ENCODE measurements at regions not wholly inside any gene's neighbourhood (a gene's known extent, or its start where the extent isn't known, plus 50 kb on each side); places are given as distances from the start of the nearest gene placed in this dataset.
A peak's percentile ranks its signal among the peaks of the same experiment; 100 is the strongest.

GRCh38 chr13:109922518-109922917, 136.1 kb upstream of the IRS2 start:
- H3K27me3 ChIP-seq (ENCODE audit: insufficient read depth), result no peaks in the 10 kb centered on the region
- H2AFZ ChIP-seq (ENCODE audit: low read depth), result no peak overlapping the region
- no peak overlapping the region for H3K4me2 ChIP-seq
- 27% methylated on average over 2 of the region's 2 CpGs for WGBS (ENCODE audit: low lambda C conversion rate)
- no peak overlapping the region for H3K4me3 ChIP-seq (ENCODE audit: low read depth in 2 of 2, low read length in 1 of 2)
- H4K20me1 ChIP-seq (ENCODE audit: insufficient read depth), result no peaks in the 10 kb centered on the region
- H3K9me2 ChIP-seq, result no peaks in the 10 kb centered on the region
- no peak for DNase-seq
- ChIA-PET CTCF (interaction anchor here (0.7 kb wide), 1 partner anchor 24 kb away, joined by 3 read pairs; no protein-coding TSS in a partner anchor), POLR2A (no interaction called here)
- H3K4me1 ChIP-seq (ENCODE audit: control insufficient read depth in 1 of 2, insufficient read depth in 2 of 2, low read depth in 1 of 2, low read length in 1 of 2), result no peaks in the 10 kb centered on the region; a peak in 1 of 4 replicates
- no peak overlapping the region for H3K27ac ChIP-seq (ENCODE audit: low read depth in 2 of 2, low read length in 1 of 2)
- peaks cover 8% of the 10 kb centered on the region for H3F3A ChIP-seq (replicated peaks; ENCODE audit: insufficient read depth)
- H3K9me3 ChIP-seq, result peaks cover 9% of the 10 kb centered on the region; the same call in 1 of the 2 replicates
- H3K79me2 ChIP-seq (ENCODE audit: insufficient read depth), result no peaks in the 10 kb centered on the region
- H3K36me3 ChIP-seq (replicated peaks in 1 of 2; ENCODE audit: control insufficient read depth in 1 of 2, insufficient read depth in 2 of 2, low read length in 1 of 2), result peaks cover 0 to 9% of the 10 kb centered on the region in 2 experiments
- H3K9ac ChIP-seq, result no peak overlapping the region
- TF ChIP-seq FOXJ3 (CRISPR knock-in tag; IDR thresholded peaks at IDR 0.05) (no peak), FOXM1 (IDR thresholded peaks at IDR 0.05; ENCODE audit: low read depth) (no peak), EP300 (IDR thresholded peaks at IDR 0.05; ENCODE audit: borderline replicate concordance in 1 of 2, low read depth in 1 of 2, low read length in 1 of 2) (peak in 1 of 2 experiments; percentile 21; a peak in 1 of 4 replicates), TEAD4 (IDR thresholded peaks at IDR 0.05; ENCODE audit: borderline replicate concordance, insufficient read depth) (no peak), RFX5 (IDR thresholded peaks at IDR 0.05; ENCODE audit: low read length) (no peak), NFIC (IDR thresholded peaks at IDR 0.05; ENCODE audit: borderline replicate concordance) (no peak; the same call in 1 of the 2 replicates), CHD2 (IDR thresholded peaks at IDR 0.05; ENCODE audit: low read length, partially characterized antibody) (no peak), SIN3A (IDR thresholded peaks at IDR 0.05; ENCODE audit: borderline replicate concordance, low read depth, low read length) (no peak), MAX (IDR thresholded peaks at IDR 0.05; ENCODE audit: low read depth) (peak; percentile 23; the same call in 1 of the 2 replicates), RXRA (IDR thresholded peaks at IDR 0.05; ENCODE audit: borderline replicate concordance, low read depth) (no peak), JUND (IDR thresholded peaks at IDR 0.05) (peak; percentile 58), TCF12 (IDR thresholded peaks at IDR 0.05) (peak; percentile 52; the same call in 1 of the 2 replicates), FOSL2 (IDR thresholded peaks at IDR 0.05; ENCODE audit: borderline replicate concordance, low read depth) (peak; percentile 77), USF1 (IDR thresholded peaks at IDR 0.05; ENCODE audit: borderline replicate concordance, low read depth) (no peak), GATA2 (CRISPR knock-in tag; IDR thresholded peaks at IDR 0.05) (no peak), MXI1 (IDR thresholded peaks at IDR 0.05; ENCODE audit: low read depth, low read length) (no peak), TAF1 (IDR thresholded peaks at IDR 0.05; ENCODE audit: borderline replicate concordance, low read depth, low read length) (no peak), SMC3 (IDR thresholded peaks at IDR 0.05; ENCODE audit: low read depth, low read length) (no peak), RAD21 (IDR thresholded peaks at IDR 0.05; ENCODE audit: low read length) (no peak), CTCF (IDR thresholded peaks at IDR 0.05) (no peak), RCOR1 (IDR thresholded peaks at IDR 0.05; ENCODE audit: low read length) (no peak), POLR2AphosphoS5 (IDR thresholded peaks at IDR 0.05; ENCODE audit: low read depth, low read length) (no peak)
- TF ChIP-seq, protein P1, sequence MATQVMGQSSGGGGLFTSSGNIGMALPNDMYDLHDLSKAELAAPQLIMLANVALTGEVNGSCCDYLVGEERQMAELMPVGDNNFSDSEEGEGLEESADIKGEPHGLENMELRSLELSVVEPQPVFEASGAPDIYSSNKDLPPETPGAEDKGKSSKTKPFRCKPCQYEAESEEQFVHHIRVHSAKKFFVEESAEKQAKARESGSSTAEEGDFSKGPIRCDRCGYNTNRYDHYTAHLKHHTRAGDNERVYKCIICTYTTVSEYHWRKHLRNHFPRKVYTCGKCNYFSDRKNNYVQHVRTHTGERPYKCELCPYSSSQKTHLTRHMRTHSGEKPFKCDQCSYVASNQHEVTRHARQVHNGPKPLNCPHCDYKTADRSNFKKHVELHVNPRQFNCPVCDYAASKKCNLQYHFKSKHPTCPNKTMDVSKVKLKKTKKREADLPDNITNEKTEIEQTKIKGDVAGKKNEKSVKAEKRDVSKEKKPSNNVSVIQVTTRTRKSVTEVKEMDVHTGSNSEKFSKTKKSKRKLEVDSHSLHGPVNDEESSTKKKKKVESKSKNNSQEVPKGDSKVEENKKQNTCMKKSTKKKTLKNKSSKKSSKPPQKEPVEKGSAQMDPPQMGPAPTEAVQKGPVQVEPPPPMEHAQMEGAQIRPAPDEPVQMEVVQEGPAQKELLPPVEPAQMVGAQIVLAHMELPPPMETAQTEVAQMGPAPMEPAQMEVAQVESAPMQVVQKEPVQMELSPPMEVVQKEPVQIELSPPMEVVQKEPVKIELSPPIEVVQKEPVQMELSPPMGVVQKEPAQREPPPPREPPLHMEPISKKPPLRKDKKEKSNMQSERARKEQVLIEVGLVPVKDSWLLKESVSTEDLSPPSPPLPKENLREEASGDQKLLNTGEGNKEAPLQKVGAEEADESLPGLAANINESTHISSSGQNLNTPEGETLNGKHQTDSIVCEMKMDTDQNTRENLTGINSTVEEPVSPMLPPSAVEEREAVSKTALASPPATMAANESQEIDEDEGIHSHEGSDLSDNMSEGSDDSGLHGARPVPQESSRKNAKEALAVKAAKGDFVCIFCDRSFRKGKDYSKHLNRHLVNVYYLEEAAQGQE (IDR thresholded peaks at IDR 0.05; ENCODE audit: low read depth, low read length), result no peak
- TF ChIP-seq, protein P2, sequence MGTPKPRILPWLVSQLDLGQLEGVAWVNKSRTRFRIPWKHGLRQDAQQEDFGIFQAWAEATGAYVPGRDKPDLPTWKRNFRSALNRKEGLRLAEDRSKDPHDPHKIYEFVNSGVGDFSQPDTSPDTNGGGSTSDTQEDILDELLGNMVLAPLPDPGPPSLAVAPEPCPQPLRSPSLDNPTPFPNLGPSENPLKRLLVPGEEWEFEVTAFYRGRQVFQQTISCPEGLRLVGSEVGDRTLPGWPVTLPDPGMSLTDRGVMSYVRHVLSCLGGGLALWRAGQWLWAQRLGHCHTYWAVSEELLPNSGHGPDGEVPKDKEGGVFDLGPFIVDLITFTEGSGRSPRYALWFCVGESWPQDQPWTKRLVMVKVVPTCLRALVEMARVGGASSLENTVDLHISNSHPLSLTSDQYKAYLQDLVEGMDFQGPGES (IDR thresholded peaks at IDR 0.05; ENCODE audit: low read depth, low read length), result no peak
- TF ChIP-seq, protein P3, sequence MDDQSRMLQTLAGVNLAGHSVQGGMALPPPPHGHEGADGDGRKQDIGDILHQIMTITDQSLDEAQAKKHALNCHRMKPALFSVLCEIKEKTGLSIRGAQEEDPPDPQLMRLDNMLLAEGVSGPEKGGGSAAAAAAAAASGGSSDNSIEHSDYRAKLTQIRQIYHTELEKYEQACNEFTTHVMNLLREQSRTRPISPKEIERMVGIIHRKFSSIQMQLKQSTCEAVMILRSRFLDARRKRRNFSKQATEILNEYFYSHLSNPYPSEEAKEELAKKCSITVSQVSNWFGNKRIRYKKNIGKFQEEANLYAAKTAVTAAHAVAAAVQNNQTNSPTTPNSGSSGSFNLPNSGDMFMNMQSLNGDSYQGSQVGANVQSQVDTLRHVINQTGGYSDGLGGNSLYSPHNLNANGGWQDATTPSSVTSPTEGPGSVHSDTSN (IDR thresholded peaks at IDR 0.05), result peak; percentile 49; the same call in 1 of the 2 replicates
